Caco-2 (cell line): ENCODE measurements at regions not wholly inside any gene's neighbourhood (a gene's known extent, or its start where the extent isn't known, plus 50 kb on each side); places are given as distances from the start of the nearest gene placed in this dataset.

ENCODE experiments used
- BruUV-seq: library from RNA; stranded (reverse); fragments of 400-500 nt; replicated peaks from 2 replicates; lab custom pipeline; 2021; lab: Mats Ljungman, UMichigan
- CTCF ChIA-PET: fragments of 300-600 bp; sonication (Branson Sonifier 250); formaldehyde crosslinking; loops from one replicate; lab custom pipeline; 2022; ENCODE audit warnings: antibody characterized with exemption; lab: Charles Lee
- POLR2A ChIA-PET: fragments of 300-600 bp; sonication (Branson Sonifier 250); formaldehyde crosslinking; loops from one replicate; lab custom pipeline; 2022; ENCODE audit warnings: antibody characterized with exemption; lab: Charles Lee
- DNase-seq, 2 experiments: peaks; one replicate each; pipeline versions ENCODE4 v3.0.0 to v3.0.0-alpha.2; 2020 to 2022
- H3K27me3 ChIP-seq: replicated peaks from 2 replicates; pipeline ENCODE4 v1.6.0; 2011; ENCODE audit warnings: low read length; ENCODE audit not compliant: control insufficient read depth, insufficient read depth
- H3K36me3 ChIP-seq: 2 replicates; pipeline ENCODE4 v1.5.1; 2011; ENCODE audit warnings: low read length; ENCODE audit not compliant: control insufficient read depth, insufficient read depth
- H3K4me1 ChIP-seq: fragments of 250-450 bp; sonication (Bioruptor Pico); 2 replicates; pipeline ENCODE4 v1.5.1; 2020; ENCODE audit warnings: mild to moderate bottlenecking
- H3K4me3 ChIP-seq: 2 replicates; pipeline ENCODE4 v1.5.1; 2011; ENCODE audit warnings: low read depth, mild to moderate bottlenecking, control low read depth, low read length
- H3K9me3 ChIP-seq: fragments of 250-450 bp; sonication (Bioruptor Pico); 2 replicates; pipeline ENCODE4 v1.5.1; 2020; ENCODE audit warnings: mild to moderate bottlenecking, moderate library complexity
- H3K27ac Mint-ChIP-seq: one replicate; pipeline ENCODE4 v1.8.0; 2022; ENCODE audit warnings: mixed read lengths; ENCODE audit not compliant: unreplicated experiment
- H3K27me3 Mint-ChIP-seq: one replicate; pipeline ENCODE4 v1.8.0; 2022; ENCODE audit warnings: mixed read lengths; ENCODE audit not compliant: insufficient read depth, unreplicated experiment
- H3K36me3 Mint-ChIP-seq: one replicate; pipeline ENCODE4 v1.8.0; 2022; ENCODE audit warnings: mild to moderate bottlenecking, mixed read lengths; ENCODE audit not compliant: insufficient read depth, unreplicated experiment
- H3K4me1 Mint-ChIP-seq: one replicate; pipeline ENCODE4 v1.8.0; 2022; ENCODE audit warnings: low read depth, mixed read lengths; ENCODE audit not compliant: unreplicated experiment
- H3K4me3 Mint-ChIP-seq: one replicate; pipeline ENCODE4 v1.8.0; 2022; ENCODE audit warnings: mild to moderate bottlenecking, moderate library complexity, mixed read lengths; ENCODE audit not compliant: unreplicated experiment
- H3K9me3 Mint-ChIP-seq: one replicate; pipeline ENCODE4 v1.8.0; 2022; ENCODE audit warnings: mixed read lengths; ENCODE audit not compliant: unreplicated experiment
- intact Hi-C: fragments of 100-400 bp; cut with micrococcal nuclease; formaldehyde crosslinking; loops from one replicate; pipeline ENCODE4 v1.10.0; 2022; ENCODE audit not compliant: unreplicated experiment
- TF ChIP-seq, protein P1 (sequence below), 2 experiments: fragments of 200-600 bp in 1 of 2; IDR thresholded peaks; 1 replicate in 1 of 2; 2 replicates in 1 of 2; pipeline versions ENCODE4 v1.5.1 to v1.8.0; 2011 to 2022; ENCODE audit warnings: antibody characterized with exemption in 1 of 2, control low read depth in 1 of 2, inconsistent platforms in 1 of 2, low read depth in 1 of 2, low read length in 1 of 2, mild to moderate bottlenecking in 1 of 2, moderate library complexity in 1 of 2; ENCODE audit not compliant: insufficient read depth in 1 of 2, severe bottlenecking in 1 of 2, unreplicated experiment in 1 of 2

DNA sequence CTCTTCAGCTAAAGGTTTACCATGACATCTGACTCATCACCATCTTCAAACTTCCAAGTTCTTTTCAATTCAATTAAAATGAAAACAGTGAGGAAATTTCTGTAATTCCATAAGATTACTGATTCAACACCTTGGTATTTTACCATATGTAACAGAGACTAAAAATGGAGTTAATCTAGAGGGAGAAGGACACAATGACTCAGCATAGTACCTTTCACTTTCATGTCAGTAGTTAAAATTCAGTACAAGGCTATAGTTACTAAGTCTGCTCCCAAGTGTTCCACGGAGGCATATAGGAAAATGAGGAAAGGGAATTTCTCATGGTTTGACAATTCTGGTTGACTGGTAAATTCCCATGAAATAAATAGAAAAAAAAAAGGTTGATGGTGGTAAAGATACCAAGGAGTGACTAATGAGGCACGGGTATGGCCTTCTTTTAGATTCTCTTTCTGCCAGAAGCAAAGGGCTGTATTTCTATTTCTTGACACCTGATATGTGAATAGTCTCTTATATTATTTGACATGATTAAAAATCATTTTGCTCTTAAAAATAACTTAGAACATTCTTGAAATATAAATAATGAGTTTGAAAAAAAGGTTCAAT lies 526.7 kb upstream of the ADGRB3 start:
- no peak overlapping the region for H3K4me3 ChIP-seq
- peaks cover 4% of the 10 kb centered on the region for H3K27me3 Mint-ChIP-seq
- no peaks in the 10 kb centered on the region for H3K4me1 Mint-ChIP-seq
- ChIA-PET POLR2A (no interaction called here), CTCF (no interaction called here)
- no peaks in the 10 kb centered on the region for H3K4me1 ChIP-seq
- no peak for DNase-seq
- H3K9me3 Mint-ChIP-seq: no peaks in the 10 kb centered on the region
- no peaks in the 10 kb centered on the region for H3K36me3 Mint-ChIP-seq
- intact Hi-C loops: no loop called here
- no peak overlapping the region for H3K27ac Mint-ChIP-seq
- H3K27me3 ChIP-seq: no peaks in the 10 kb centered on the region
- TF ChIP-seq, protein P1, sequence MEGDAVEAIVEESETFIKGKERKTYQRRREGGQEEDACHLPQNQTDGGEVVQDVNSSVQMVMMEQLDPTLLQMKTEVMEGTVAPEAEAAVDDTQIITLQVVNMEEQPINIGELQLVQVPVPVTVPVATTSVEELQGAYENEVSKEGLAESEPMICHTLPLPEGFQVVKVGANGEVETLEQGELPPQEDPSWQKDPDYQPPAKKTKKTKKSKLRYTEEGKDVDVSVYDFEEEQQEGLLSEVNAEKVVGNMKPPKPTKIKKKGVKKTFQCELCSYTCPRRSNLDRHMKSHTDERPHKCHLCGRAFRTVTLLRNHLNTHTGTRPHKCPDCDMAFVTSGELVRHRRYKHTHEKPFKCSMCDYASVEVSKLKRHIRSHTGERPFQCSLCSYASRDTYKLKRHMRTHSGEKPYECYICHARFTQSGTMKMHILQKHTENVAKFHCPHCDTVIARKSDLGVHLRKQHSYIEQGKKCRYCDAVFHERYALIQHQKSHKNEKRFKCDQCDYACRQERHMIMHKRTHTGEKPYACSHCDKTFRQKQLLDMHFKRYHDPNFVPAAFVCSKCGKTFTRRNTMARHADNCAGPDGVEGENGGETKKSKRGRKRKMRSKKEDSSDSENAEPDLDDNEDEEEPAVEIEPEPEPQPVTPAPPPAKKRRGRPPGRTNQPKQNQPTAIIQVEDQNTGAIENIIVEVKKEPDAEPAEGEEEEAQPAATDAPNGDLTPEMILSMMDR (IDR thresholded peaks at IDR 0.05; ENCODE audit: insufficient read depth in 1 of 2, low read depth in 1 of 2, low read length in 1 of 2, severe bottlenecking in 1 of 2, unreplicated experiment in 1 of 2): no peak
- H3K9me3 ChIP-seq: no peaks in the 10 kb centered on the region
- no TSS peak for BruUV-seq
- no peak overlapping the region for H3K4me3 Mint-ChIP-seq
- H3K36me3 ChIP-seq: no peaks in the 10 kb centered on the region

DNA sequence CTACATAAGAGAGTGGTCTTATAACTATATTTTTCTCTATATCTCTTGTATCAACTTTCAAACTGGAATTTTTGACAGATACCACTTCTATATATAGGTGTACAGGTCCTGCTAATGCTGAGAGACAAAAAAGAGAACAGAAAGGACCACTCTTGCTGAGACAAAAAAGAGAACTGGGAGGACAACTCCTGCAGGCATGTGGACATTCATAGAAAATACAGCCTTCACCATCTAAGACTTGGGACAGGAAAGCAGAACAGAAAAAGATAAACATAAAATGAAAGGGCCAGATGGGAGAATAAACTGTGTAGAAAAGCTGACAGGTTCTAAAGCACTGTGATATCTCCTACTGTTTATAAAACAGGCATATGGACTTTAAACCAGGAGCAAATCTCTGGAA lies 541.0 kb upstream of the ADGRB3 start:
- no peak overlapping the region for H3K27ac Mint-ChIP-seq
- Histone ChIP-seq H3K4me3 (no peak overlapping the region), H3K27me3 (no peaks in the 10 kb centered on the region), H3K36me3 (no peaks in the 10 kb centered on the region), H3K4me1 (no peaks in the 10 kb centered on the region), H3K9me3 (no peaks in the 10 kb centered on the region)
- BruUV-seq: no TSS peak
- peaks cover 3% of the 10 kb centered on the region for H3K27me3 Mint-ChIP-seq
- H3K4me3 Mint-ChIP-seq: no peak overlapping the region
- H3K9me3 Mint-ChIP-seq: no peaks in the 10 kb centered on the region
- ChIA-PET CTCF (no interaction called here), POLR2A (no interaction called here)
- DNase-seq: no peak
- intact Hi-C loops: no loop called here
- no peaks in the 10 kb centered on the region for H3K36me3 Mint-ChIP-seq
- TF ChIP-seq, protein P1 (IDR thresholded peaks at IDR 0.05; ENCODE audit: insufficient read depth in 1 of 2, low read depth in 1 of 2, low read length in 1 of 2, severe bottlenecking in 1 of 2, unreplicated experiment in 1 of 2): no peak
- no peaks in the 10 kb centered on the region for H3K4me1 Mint-ChIP-seq

DNA sequence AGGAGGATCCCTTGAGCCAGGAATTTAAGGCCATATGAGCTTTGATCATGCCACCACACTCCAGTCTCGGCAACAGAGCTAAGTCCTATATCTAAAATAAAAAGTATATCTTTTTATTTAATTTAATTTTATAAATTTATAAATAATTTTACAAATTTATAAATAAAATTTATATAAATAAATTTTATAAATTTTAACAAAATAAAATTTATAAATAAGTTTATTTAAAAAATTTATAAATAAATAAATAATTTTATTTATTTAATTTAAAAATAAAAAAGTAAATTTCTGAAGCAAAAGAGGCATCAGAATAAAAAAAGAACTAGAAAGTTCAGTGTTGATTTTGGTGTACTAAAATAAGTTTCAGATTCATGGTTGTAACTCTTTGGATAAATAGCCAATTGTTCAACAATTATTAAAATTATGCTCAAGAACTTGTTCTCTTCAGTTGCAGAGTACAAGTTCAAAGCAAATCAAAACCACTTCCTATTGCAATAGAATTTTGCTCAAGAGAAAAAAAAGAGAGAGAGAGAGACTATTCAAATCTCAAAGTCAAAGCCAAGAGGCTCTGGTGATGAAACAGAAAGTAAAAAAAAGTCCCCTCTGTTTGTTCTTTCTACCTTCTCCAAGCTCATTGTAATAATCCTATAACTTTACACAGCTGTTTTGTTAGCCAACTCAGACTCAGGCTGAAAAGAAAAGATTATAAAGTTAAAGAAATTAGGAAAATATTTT lies 547.5 kb upstream of the ADGRB3 start:
- H3K27me3 Mint-ChIP-seq: peaks cover 3% of the 10 kb centered on the region
- H3K9me3 Mint-ChIP-seq: peaks cover 9% of the 10 kb centered on the region
- TF ChIP-seq, protein P1 (IDR thresholded peaks at IDR 0.05; ENCODE audit: insufficient read depth in 1 of 2, low read depth in 1 of 2, low read length in 1 of 2, severe bottlenecking in 1 of 2, unreplicated experiment in 1 of 2): no peak
- Histone ChIP-seq H3K36me3 (no peaks in the 10 kb centered on the region), H3K9me3 (no peaks in the 10 kb centered on the region), H3K4me3 (no peak overlapping the region), H3K4me1 (no peaks in the 10 kb centered on the region), H3K27me3 (no peaks in the 10 kb centered on the region)
- intact Hi-C loops: no loop called here
- H3K4me1 Mint-ChIP-seq: no peaks in the 10 kb centered on the region
- H3K36me3 Mint-ChIP-seq: no peaks in the 10 kb centered on the region
- H3K4me3 Mint-ChIP-seq: no peak overlapping the region
- POLR2A ChIA-PET: no interaction called here
- CTCF ChIA-PET: no interaction called here
- no peak overlapping the region for H3K27ac Mint-ChIP-seq
- no TSS peak for BruUV-seq
- DNase-seq: no peak
